Loucy (cell line): ENCODE measurements at regions not wholly inside any gene's neighbourhood (a gene's known extent, or its start where the extent isn't known, plus 50 kb on each side); places are given as distances from the start of the nearest gene placed in this dataset.

ENCODE experiments used
- H2AFZ ChIP-seq: fragments of 200-600 bp; sonication (generic); 2 replicates; pipeline ENCODE4 v1.6.0; 2016; ENCODE audit warnings: antibody characterized with exemption, mild to moderate bottlenecking, low read length, moderate library complexity
- H3F3A ChIP-seq: fragments of 200-600 bp; 2 replicates; pipeline ENCODE4 v1.6.0; 2016; ENCODE audit warnings: antibody characterized with exemption, low read depth, mild to moderate bottlenecking
- H3K27me3 ChIP-seq: fragments of 200-600 bp; sonication (generic); 2 replicates; pipeline ENCODE4 v1.6.1; 2014; ENCODE audit warnings: low read length, mild to moderate bottlenecking; ENCODE audit not compliant: insufficient read depth, poor library complexity, severe bottlenecking
- H3K36me3 ChIP-seq: fragments of 200-600 bp; sonication (generic); 2 replicates; pipeline ENCODE4 v1.6.1; 2016; ENCODE audit warnings: low read length; ENCODE audit not compliant: insufficient read depth
- H3K4me1 ChIP-seq: fragments of 200-600 bp; sonication (generic); 2 replicates; pipeline ENCODE4 v1.5.1; 2014; ENCODE audit warnings: low read length, mild to moderate bottlenecking; ENCODE audit not compliant: insufficient read depth, poor library complexity, severe bottlenecking
- H3K4me2 ChIP-seq: fragments of 200-600 bp; sonication (generic); 2 replicates; pipeline ENCODE4 v1.6.0; 2014; ENCODE audit warnings: antibody characterized with exemption, low read length, low read depth, mild to moderate bottlenecking; ENCODE audit not compliant: poor library complexity, severe bottlenecking
- H3K4me3 ChIP-seq: fragments of 200-600 bp; sonication (generic); 2 replicates; pipeline ENCODE4 v1.5.1; 2014; ENCODE audit warnings: low read length, mild to moderate bottlenecking, mixed read lengths; ENCODE audit not compliant: poor library complexity, severe bottlenecking
- H3K79me2 ChIP-seq: fragments of 200-600 bp; sonication (generic); 2 replicates; pipeline ENCODE4 v1.6.1; 2014; ENCODE audit warnings: low read length; ENCODE audit not compliant: insufficient read depth
- H3K9ac ChIP-seq: fragments of 200-600 bp; sonication (generic); 2 replicates; pipeline ENCODE4 v1.6.0; 2014; ENCODE audit warnings: mild to moderate bottlenecking, low read depth, low read length, moderate library complexity; ENCODE audit not compliant: poor library complexity, severe bottlenecking
- H3K9me2 ChIP-seq: fragments of 200-600 bp; sonication (generic); replicated peaks from 2 replicates; pipeline ENCODE4 v1.6.1; 2016; ENCODE audit warnings: low read depth, low read length, mixed read lengths
- H3K9me3 ChIP-seq: fragments of 200-600 bp; sonication (generic); 2 replicates; pipeline ENCODE4 v1.6.1; 2014; ENCODE audit warnings: mild to moderate bottlenecking, antibody characterized with exemption, low read length, low read depth; ENCODE audit not compliant: insufficient read depth
- H4K20me1 ChIP-seq: fragments of 200-600 bp; sonication (generic); 2 replicates; pipeline ENCODE4 v1.6.0; 2014; ENCODE audit warnings: antibody characterized with exemption, low read length, mild to moderate bottlenecking; ENCODE audit not compliant: insufficient read depth, poor library complexity, severe bottlenecking
- EZH2phosphoT487 ChIP-seq: fragments of 200-600 bp; IDR thresholded peaks from 2 replicates; pipeline ENCODE4 v1.6.1; 2018; ENCODE audit warnings: antibody characterized with exemption, mild to moderate bottlenecking, moderate library complexity, borderline replicate concordance
- TF ChIP-seq, protein P1 (sequence below): fragments of 200-600 bp; sonication (generic); conservative IDR thresholded peaks from 2 replicates; pipeline ENCODE4 v1.5.1; 2014; ENCODE audit warnings: mild to moderate bottlenecking, antibody characterized with exemption, low read length

DNA sequence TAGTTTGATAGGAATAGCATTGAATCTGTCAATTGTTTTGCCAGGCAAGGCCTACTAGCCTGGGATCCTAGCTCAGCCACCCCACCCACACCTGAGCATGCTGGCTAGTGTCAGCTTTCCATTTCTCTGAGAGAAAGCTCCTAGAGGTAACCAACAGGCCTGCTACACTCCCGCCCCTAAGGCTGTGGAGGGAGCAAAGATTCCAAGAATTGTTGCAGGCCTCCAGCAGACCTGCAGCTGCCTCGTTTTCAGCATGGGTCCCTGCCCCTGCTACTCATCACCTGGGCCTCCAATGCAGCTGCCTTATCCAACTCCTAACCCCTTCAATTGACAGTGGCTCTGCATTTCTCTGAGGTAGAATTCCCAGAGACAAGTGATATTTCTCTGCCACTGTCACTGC lies 852.4 kb upstream of the MDGA2 start:
- no peak overlapping the region for H3K4me3 ChIP-seq
- H3K9me3 ChIP-seq, result no peaks in the 10 kb centered on the region
- H3K36me3 ChIP-seq, result no peaks in the 10 kb centered on the region
- no peak overlapping the region for H3K9ac ChIP-seq
- H3K4me2 ChIP-seq, result no peak overlapping the region
- no peak overlapping the region for H2AFZ ChIP-seq
- H3K4me1 ChIP-seq, result no peaks in the 10 kb centered on the region
- H3F3A ChIP-seq, result no peaks in the 10 kb centered on the region
- no peaks in the 10 kb centered on the region for H3K79me2 ChIP-seq
- H3K27me3 ChIP-seq, result no peaks in the 10 kb centered on the region
- no peaks in the 10 kb centered on the region for H3K9me2 ChIP-seq
- H4K20me1 ChIP-seq, result no peaks in the 10 kb centered on the region
- TF ChIP-seq, protein P1, sequence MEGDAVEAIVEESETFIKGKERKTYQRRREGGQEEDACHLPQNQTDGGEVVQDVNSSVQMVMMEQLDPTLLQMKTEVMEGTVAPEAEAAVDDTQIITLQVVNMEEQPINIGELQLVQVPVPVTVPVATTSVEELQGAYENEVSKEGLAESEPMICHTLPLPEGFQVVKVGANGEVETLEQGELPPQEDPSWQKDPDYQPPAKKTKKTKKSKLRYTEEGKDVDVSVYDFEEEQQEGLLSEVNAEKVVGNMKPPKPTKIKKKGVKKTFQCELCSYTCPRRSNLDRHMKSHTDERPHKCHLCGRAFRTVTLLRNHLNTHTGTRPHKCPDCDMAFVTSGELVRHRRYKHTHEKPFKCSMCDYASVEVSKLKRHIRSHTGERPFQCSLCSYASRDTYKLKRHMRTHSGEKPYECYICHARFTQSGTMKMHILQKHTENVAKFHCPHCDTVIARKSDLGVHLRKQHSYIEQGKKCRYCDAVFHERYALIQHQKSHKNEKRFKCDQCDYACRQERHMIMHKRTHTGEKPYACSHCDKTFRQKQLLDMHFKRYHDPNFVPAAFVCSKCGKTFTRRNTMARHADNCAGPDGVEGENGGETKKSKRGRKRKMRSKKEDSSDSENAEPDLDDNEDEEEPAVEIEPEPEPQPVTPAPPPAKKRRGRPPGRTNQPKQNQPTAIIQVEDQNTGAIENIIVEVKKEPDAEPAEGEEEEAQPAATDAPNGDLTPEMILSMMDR, result no peak
- TF ChIP-seq EZH2phosphoT487, result no peak

DNA sequence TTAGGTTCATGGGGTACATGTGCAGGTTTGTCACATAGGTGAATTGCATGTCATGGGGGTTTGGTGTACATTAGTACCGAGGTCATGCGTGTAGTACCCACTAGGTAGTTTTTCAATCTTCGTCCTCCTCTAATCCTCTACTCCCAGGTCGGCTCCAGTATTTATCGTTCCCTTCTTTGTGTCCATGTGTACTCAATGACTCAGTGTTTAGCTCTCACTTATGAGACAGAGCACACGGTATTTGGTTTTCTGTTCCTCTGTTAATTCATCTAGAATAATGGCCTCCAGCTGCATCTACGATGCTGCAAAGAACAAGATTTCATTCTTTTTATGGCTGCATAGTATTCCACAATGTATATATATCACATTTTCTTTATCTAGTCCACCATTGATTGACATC lies 850.9 kb upstream of the MDGA2 start:
- Histone ChIP-seq H3K79me2 (no peaks in the 10 kb centered on the region), H2AFZ (no peak overlapping the region), H3K9ac (no peak overlapping the region), H3K27me3 (no peaks in the 10 kb centered on the region), H3K4me1 (no peaks in the 10 kb centered on the region), H3K9me2 (no peaks in the 10 kb centered on the region), H3K4me3 (no peak overlapping the region), H3K4me2 (no peak overlapping the region), H3K36me3 (no peaks in the 10 kb centered on the region), H3K9me3 (no peaks in the 10 kb centered on the region), H4K20me1 (no peaks in the 10 kb centered on the region), H3F3A (no peaks in the 10 kb centered on the region)
- TF ChIP-seq, protein P1, result no peak
- TF ChIP-seq EZH2phosphoT487, result no peak

DNA sequence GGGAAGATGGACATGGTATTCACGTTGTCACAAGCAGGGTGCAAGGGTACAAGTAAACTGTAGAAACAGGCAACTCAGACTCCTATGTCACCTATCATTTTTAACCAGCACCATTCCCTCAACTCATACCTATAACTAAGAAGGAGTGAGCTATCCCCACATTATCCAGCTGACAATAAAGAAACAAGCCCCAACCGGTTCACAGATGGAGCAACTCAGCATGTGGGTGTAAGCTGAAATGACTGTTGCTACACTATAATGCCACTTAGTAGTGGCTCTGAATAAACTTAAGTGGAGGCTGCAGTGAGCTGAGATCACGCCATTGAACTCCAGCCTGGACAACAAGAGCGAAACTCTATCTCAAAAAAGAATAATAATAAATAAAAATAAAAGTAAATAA lies 829.5 kb upstream of the MDGA2 start:
- Histone ChIP-seq H3K4me3 (no peak overlapping the region), H3K27me3 (no peaks in the 10 kb centered on the region), H3K9me3 (no peaks in the 10 kb centered on the region), H4K20me1 (no peaks in the 10 kb centered on the region), H3K36me3 (no peaks in the 10 kb centered on the region), H2AFZ (no peak overlapping the region), H3K79me2 (no peaks in the 10 kb centered on the region), H3K4me1 (no peaks in the 10 kb centered on the region), H3K4me2 (no peak overlapping the region), H3K9ac (no peak overlapping the region), H3F3A (no peaks in the 10 kb centered on the region), H3K9me2 (no peaks in the 10 kb centered on the region)
- TF ChIP-seq EZH2phosphoT487, result no peak
- TF ChIP-seq, protein P1, result no peak
